ENCODE measurements at regions not wholly inside any gene's neighbourhood (a gene's known extent, or its start where the extent isn't known, plus 50 kb on each side); places are given as distances from the start of the nearest gene placed in this dataset.

DNA sequence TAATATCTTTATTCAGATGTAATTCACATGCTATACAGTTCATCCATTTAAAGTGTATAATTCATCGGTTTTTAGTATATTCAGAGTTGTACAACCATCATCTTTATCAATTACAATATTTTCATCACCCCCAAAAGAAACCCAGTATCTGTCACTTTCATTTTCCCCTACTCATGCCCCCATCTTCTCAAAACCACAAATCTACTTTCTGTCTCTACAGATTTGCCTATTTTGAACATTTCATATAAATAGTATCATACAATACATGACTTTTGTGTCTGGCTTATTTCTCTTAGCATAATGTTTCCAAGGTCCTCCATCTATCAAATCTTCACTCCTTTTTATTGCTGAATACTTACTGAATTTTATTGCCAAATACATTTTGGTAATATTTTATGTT, 305.1 kb upstream of the SGCD start:
- TF ChIP-seq, protein P1, sequence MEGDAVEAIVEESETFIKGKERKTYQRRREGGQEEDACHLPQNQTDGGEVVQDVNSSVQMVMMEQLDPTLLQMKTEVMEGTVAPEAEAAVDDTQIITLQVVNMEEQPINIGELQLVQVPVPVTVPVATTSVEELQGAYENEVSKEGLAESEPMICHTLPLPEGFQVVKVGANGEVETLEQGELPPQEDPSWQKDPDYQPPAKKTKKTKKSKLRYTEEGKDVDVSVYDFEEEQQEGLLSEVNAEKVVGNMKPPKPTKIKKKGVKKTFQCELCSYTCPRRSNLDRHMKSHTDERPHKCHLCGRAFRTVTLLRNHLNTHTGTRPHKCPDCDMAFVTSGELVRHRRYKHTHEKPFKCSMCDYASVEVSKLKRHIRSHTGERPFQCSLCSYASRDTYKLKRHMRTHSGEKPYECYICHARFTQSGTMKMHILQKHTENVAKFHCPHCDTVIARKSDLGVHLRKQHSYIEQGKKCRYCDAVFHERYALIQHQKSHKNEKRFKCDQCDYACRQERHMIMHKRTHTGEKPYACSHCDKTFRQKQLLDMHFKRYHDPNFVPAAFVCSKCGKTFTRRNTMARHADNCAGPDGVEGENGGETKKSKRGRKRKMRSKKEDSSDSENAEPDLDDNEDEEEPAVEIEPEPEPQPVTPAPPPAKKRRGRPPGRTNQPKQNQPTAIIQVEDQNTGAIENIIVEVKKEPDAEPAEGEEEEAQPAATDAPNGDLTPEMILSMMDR (IDR thresholded peaks at IDR 0.05; ENCODE audit: insufficient read depth, low read length, poor library complexity, severe bottlenecking) = no peak
- TF ChIP-seq EZH2phosphoT487 (conservative IDR thresholded peaks at IDR 0.05; ENCODE audit: low read length) = no peak
